HG03460 (cell line): ENCODE measurements at regions not wholly inside any gene's neighbourhood (a gene's known extent, or its start where the extent isn't known, plus 50 kb on each side); places are given as distances from the start of the nearest gene placed in this dataset.

ENCODE experiments used
- ATAC-seq: cut with Tn5 transposase; IDR thresholded peaks from one replicate; pipeline ENCODE4 v1.9.1; 2021; ENCODE audit not compliant: unreplicated experiment

- ATAC-seq: no peak
Measured at GRCh38 chr14:44720707-44721106, 213.6 kb upstream of the FSCB start.

GRCh38 chr14:44712024-44712815, 205.1 kb upstream of the FSCB start:
- no peak for ATAC-seq

- no peak for ATAC-seq
Measured at GRCh38 chr14:44701563-44702263, 194.6 kb upstream of the FSCB start.

GRCh38 chr14:44700694-44701093, 193.6 kb upstream of the FSCB start:
- ATAC-seq: no peak

GRCh38 chr14:44700184-44700583, 193.1 kb upstream of the FSCB start:
- ATAC-seq: no peak

- ATAC-seq: no peak
Measured at GRCh38 chr14:44699391-44699790, 192.3 kb upstream of the FSCB start.

GRCh38 chr14:44669496-44669895, 162.4 kb upstream of the FSCB start:
- no peak for ATAC-seq

GRCh38 chr14:44663136-44663535, 156.1 kb upstream of the FSCB start:
- no peak for ATAC-seq

GRCh38 chr14:44662250-44662891, 155.3 kb upstream of the FSCB start:
- ATAC-seq: no peak

- no peak for ATAC-seq
Measured at GRCh38 chr14:44658389-44658696, 151.3 kb upstream of the FSCB start.

- no peak for ATAC-seq
Measured at GRCh38 chr14:44657696-44658388, 150.8 kb upstream of the FSCB start.

- no peak for ATAC-seq
Measured at GRCh38 chr14:44657203-44657602, 150.1 kb upstream of the FSCB start.

- ATAC-seq: no peak
Measured at GRCh38 chr14:44654591-44654990, 147.5 kb upstream of the FSCB start.

GRCh38 chr14:44653641-44654040, 146.6 kb upstream of the FSCB start:
- ATAC-seq: no peak

GRCh38 chr14:44652640-44653039, 145.6 kb upstream of the FSCB start:
- ATAC-seq: no peak

GRCh38 chr14:44649061-44649460, 142.0 kb upstream of the FSCB start:
- no peak for ATAC-seq

GRCh38 chr14:44640416-44640815, 133.3 kb upstream of the FSCB start:
- ATAC-seq: no peak

GRCh38 chr14:44639781-44640385, 132.8 kb upstream of the FSCB start:
- no peak for ATAC-seq

GRCh38 chr14:44634692-44635091, 127.6 kb upstream of the FSCB start:
- ATAC-seq: no peak

- no peak for ATAC-seq
Measured at GRCh38 chr14:44626423-44626822, 119.3 kb upstream of the FSCB start.

- ATAC-seq: no peak
Measured at GRCh38 chr14:44625098-44625497, 118.0 kb upstream of the FSCB start.
